Breast epithelium (tissue), 3 donors: ENCODE measurements at regions not wholly inside any gene's neighbourhood (a gene's known extent, or its start where the extent isn't known, plus 50 kb on each side); places are given as distances from the start of the nearest gene placed in this dataset.

Experiments
- CTCF ChIP-seq, 3 donors: fragments of 450-650 bp; IDR thresholded peaks; one replicate each; pipeline ENCODE4 v1.5.1; 2016 to 2017; ENCODE audit warnings: antibody characterized with exemption in 3 of 3, mild to moderate bottlenecking in 3 of 3, moderate library complexity in 3 of 3
- POLR2A ChIP-seq: fragments of 450-650 bp; IDR thresholded peaks from one replicate; pipeline ENCODE4 v1.6.1; 2016; ENCODE audit warnings: antibody characterized with exemption, mild to moderate bottlenecking, moderate library complexity

- TF ChIP-seq CTCF (IDR thresholded peaks at IDR 0.05) (no peak), POLR2A (no peak)
These were observed 63.3 kb upstream of the DAPK1 start for GRCh38 chr9:87434366-87434765.
